Trophoblast cell (in vitro differentiated cells and primary cell): ENCODE measurements at regions not wholly inside any gene's neighbourhood (a gene's known extent, or its start where the extent isn't known, plus 50 kb on each side); places are given as distances from the start of the nearest gene placed in this dataset.
"Not testable (repeated sequence)": the region's sequence is repeated elsewhere in the genome, so short reads cannot be mapped to it uniquely, and the experiment has no call there.

Experiments used
- DNase-seq, 2 donors: peaks; one replicate each; pipeline ENCODE4 v3.0.0-alpha.2; 2016
- H2AFZ ChIP-seq: 2 replicates; pipeline ENCODE4 v1.6.1; 2013; ENCODE audit warnings: low read length, moderate library complexity, mild to moderate bottlenecking; ENCODE audit not compliant: insufficient read depth, poor library complexity
- H2AK5ac ChIP-seq: 2 replicates; pipeline ENCODE4 v1.6.1; 2013; ENCODE audit warnings: mild to moderate bottlenecking, low read length
- H2BK120ac ChIP-seq: 2 replicates; pipeline ENCODE4 v1.6.1; 2013; ENCODE audit warnings: low read length, mild to moderate bottlenecking, moderate library complexity; ENCODE audit not compliant: insufficient read depth, poor library complexity
- H2BK12ac ChIP-seq: 2 replicates; pipeline ENCODE4 v1.6.1; 2013; ENCODE audit warnings: mild to moderate bottlenecking, low read length, moderate library complexity
- H2BK5ac ChIP-seq: 2 replicates; pipeline ENCODE4 v1.6.1; 2013; ENCODE audit warnings: low read length, low read depth, moderate library complexity, mild to moderate bottlenecking; ENCODE audit not compliant: poor library complexity
- H3K14ac ChIP-seq: 2 replicates; pipeline ENCODE4 v1.6.1; 2013; ENCODE audit warnings: mild to moderate bottlenecking, low read length
- H3K18ac ChIP-seq: 2 replicates; pipeline ENCODE4 v1.6.1; 2013; ENCODE audit warnings: mild to moderate bottlenecking, low read length
- H3K23ac ChIP-seq: 2 replicates; pipeline ENCODE4 v1.6.1; 2013; ENCODE audit warnings: low read length
- H3K27ac ChIP-seq: 2 replicates; pipeline ENCODE4 v1.5.1; 2013; ENCODE audit warnings: low read depth, mild to moderate bottlenecking, inconsistent platforms, low read length, moderate library complexity
- H3K27me3 ChIP-seq: 2 replicates; pipeline ENCODE4 v1.6.1; 2013; ENCODE audit warnings: inconsistent platforms, mild to moderate bottlenecking, low read length, moderate library complexity; ENCODE audit not compliant: insufficient read depth
- H3K36me3 ChIP-seq, 2 experiments: 1 replicate in 1 of 2; 2 replicates in 1 of 2; pipeline ENCODE4 v1.6.1; 2013; ENCODE audit warnings: low read length in 2 of 2, mild to moderate bottlenecking in 2 of 2, moderate library complexity in 1 of 2; ENCODE audit not compliant: insufficient read depth in 2 of 2, control insufficient read depth in 1 of 2
- H3K4ac ChIP-seq: 2 replicates; pipeline ENCODE4 v1.6.1; 2013; ENCODE audit warnings: low read depth, mild to moderate bottlenecking, low read length, moderate library complexity
- H3K4me1 ChIP-seq, 2 experiments: 1 replicate in 1 of 2; 2 replicates in 1 of 2; pipeline ENCODE4 v1.6.1; 2013; ENCODE audit warnings: low read length in 2 of 2, mild to moderate bottlenecking in 2 of 2, moderate library complexity in 1 of 2; ENCODE audit not compliant: insufficient read depth in 2 of 2, control insufficient read depth in 1 of 2
- H3K4me2 ChIP-seq: 2 replicates; pipeline ENCODE4 v1.6.1; 2013; ENCODE audit warnings: inconsistent platforms, mild to moderate bottlenecking, low read length, moderate library complexity
- H3K4me3 ChIP-seq: 2 replicates; pipeline ENCODE4 v1.5.1; 2013; ENCODE audit warnings: mild to moderate bottlenecking, low read depth, low read length, inconsistent platforms
- H3K79me1 ChIP-seq: one replicate; pipeline ENCODE4 v1.6.1; 2013; ENCODE audit warnings: low read length
- H3K79me2 ChIP-seq: 2 replicates; pipeline ENCODE4 v1.6.1; 2013; ENCODE audit warnings: low read length, mild to moderate bottlenecking; ENCODE audit not compliant: control insufficient read depth, insufficient read depth, poor library complexity
- H3K9ac ChIP-seq: 2 replicates; pipeline ENCODE4 v1.6.1; 2013; ENCODE audit warnings: mild to moderate bottlenecking, low read length
- H3K9me3 ChIP-seq: 2 replicates; pipeline ENCODE4 v1.6.1; 2013; ENCODE audit warnings: low read depth, mild to moderate bottlenecking, control low read depth, inconsistent platforms, low read length; ENCODE audit not compliant: insufficient read depth
- H4K12ac ChIP-seq: 2 replicates; pipeline ENCODE4 v1.6.1; 2013; ENCODE audit warnings: low read depth, mild to moderate bottlenecking, low read length, moderate library complexity
- H4K8ac ChIP-seq: 2 replicates; pipeline ENCODE4 v1.6.1; 2013; ENCODE audit warnings: low read depth, mild to moderate bottlenecking, low read length, moderate library complexity
- H4K91ac ChIP-seq: one replicate; pipeline ENCODE4 v1.6.1; 2013; ENCODE audit warnings: low read depth, mild to moderate bottlenecking, low read length, moderate library complexity
- WGBS: extraction: QIAGEN DNeasy Blood & Tissue Kit; methylation state at CpG from one replicate; pipeline ENCODE4 v1.1.7; 2013; ENCODE audit warnings: missing lambda C conversion rate; ENCODE audit not compliant: insufficient read length, insufficient coverage; ENCODE audit errors: extremely low coverage; 5-methylcytosine and 5-hydroxymethylcytosine counted together

DNA sequence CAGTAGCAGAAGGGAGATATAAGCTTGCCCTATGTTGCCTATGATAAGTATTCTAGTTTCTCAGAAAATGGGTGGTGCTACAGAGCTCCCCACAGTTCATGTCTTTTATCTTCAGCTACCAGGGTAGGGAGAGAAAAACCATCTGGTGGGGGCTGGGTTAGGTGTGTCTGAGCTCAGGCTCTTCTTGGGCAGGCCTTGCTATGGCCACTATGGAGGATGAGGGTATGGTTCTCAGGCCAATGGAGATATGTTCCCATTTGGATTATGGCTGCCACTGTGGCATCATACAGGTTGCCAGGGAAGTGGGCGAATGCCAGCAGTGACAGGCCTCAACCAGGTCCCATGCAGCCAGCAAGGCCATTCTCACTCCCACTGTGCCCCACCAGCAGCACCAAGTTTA lies 120.3 kb downstream of the ZFY start:
- not testable (repeated sequence) for H3K27ac ChIP-seq

GRCh38 chrY:3058342-3058741 lies 123.2 kb downstream of the ZFY start:
- not testable (repeated sequence) for H2BK5ac ChIP-seq, H3K18ac ChIP-seq, H2BK12ac ChIP-seq, H3K4me3 ChIP-seq, H3K27ac ChIP-seq, H2BK120ac ChIP-seq, H3K4me1 ChIP-seq, H3K23ac ChIP-seq, H3K79me2 ChIP-seq, H3K14ac ChIP-seq, H3K4ac ChIP-seq, H4K8ac ChIP-seq, DNase-seq, H2AFZ ChIP-seq, H3K27me3 ChIP-seq, H3K9me3 ChIP-seq, H2AK5ac ChIP-seq, H3K9ac ChIP-seq, H3K4me2 ChIP-seq, H4K91ac ChIP-seq, H4K12ac ChIP-seq, H3K79me1 ChIP-seq, H3K36me3 ChIP-seq

More for the DNA sequence above, 120.3 kb downstream of the ZFY start:
- H2BK120ac ChIP-seq, H2AK5ac ChIP-seq, H3K27me3 ChIP-seq, H2BK5ac ChIP-seq, H2BK12ac ChIP-seq, H3K23ac ChIP-seq, H3K4me1 ChIP-seq, H2AFZ ChIP-seq, H4K91ac ChIP-seq, H3K9me3 ChIP-seq, H3K18ac ChIP-seq, H3K36me3 ChIP-seq, H3K4ac ChIP-seq, H3K9ac ChIP-seq, H3K79me1 ChIP-seq, H3K14ac ChIP-seq, H3K79me2 ChIP-seq, DNase-seq, H4K12ac ChIP-seq, H3K4me2 ChIP-seq, H4K8ac ChIP-seq, H3K4me3 ChIP-seq: not testable (repeated sequence)
- WGBS, result no CpG with 5 or more reads among the region's 1 CpG

DNA sequence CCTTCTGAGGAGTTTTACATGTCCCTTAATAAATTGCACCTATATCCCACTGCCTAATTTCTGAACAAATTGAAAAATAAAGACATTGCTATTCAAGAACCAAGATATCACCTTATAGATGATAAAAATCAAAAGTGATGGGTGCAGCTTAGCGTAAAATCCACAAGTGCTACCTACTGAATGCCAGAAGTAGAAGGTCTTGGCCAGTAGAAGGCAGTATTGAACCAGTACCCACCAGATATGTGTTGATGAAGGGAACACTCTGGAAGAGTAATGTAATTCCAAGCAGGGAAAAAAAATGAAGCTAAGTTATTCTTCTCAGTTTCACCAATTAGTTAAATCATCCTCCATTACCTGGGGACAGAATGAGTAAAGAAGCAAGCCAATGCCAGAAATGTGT lies 125.5 kb downstream of the ZFY start:
- H3K36me3 ChIP-seq, H2BK5ac ChIP-seq, H3K4me1 ChIP-seq, H3K9ac ChIP-seq, H3K18ac ChIP-seq, H2AFZ ChIP-seq, H3K79me2 ChIP-seq, H4K12ac ChIP-seq, H3K14ac ChIP-seq, H3K9me3 ChIP-seq, DNase-seq, H3K79me1 ChIP-seq, H2BK120ac ChIP-seq, H2BK12ac ChIP-seq, H3K27me3 ChIP-seq, H3K4ac ChIP-seq, H4K8ac ChIP-seq, H3K23ac ChIP-seq, H3K27ac ChIP-seq, H3K4me3 ChIP-seq, H3K4me2 ChIP-seq, H2AK5ac ChIP-seq, H4K91ac ChIP-seq: not testable (repeated sequence)
- WGBS, result no CpG with 5 or more reads among the region's 1 CpG

GRCh38 chrY:3088149-3088548 lies 153.0 kb downstream of the ZFY start:
- DNase-seq, H4K8ac ChIP-seq, H3K23ac ChIP-seq, H3K4me3 ChIP-seq, H3K4ac ChIP-seq, H2BK12ac ChIP-seq, H3K9me3 ChIP-seq, H3K27ac ChIP-seq, H2AK5ac ChIP-seq, H3K18ac ChIP-seq, H3K4me1 ChIP-seq, H3K79me2 ChIP-seq, H4K12ac ChIP-seq, H2AFZ ChIP-seq, H2BK120ac ChIP-seq, H3K36me3 ChIP-seq, H3K79me1 ChIP-seq, H4K91ac ChIP-seq, H2BK5ac ChIP-seq, H3K14ac ChIP-seq, H3K27me3 ChIP-seq, H3K9ac ChIP-seq, H3K4me2 ChIP-seq: not testable (repeated sequence)
- no CpG with 5 or more reads among the region's 2 CpGs for WGBS

DNA sequence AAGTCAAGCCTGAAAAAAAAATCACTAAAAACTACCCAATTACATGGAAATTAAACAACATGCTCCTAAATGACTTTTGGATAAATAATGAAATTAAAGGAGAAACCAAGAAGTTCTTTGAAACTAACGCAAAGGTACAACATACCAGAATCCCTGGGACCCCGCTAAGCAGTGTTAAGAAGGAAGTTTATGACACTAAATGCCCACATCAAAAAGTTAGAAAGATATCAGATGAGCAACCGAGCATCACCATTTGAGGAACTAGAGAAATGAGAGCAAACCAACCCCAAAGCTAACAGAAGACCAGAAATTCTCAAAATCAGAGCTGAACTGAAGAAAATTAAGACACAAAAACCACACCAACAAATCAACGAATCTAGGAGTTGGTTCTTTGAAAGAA lies 173.5 kb downstream of the ZFY start:
- not testable (repeated sequence) for H2AFZ ChIP-seq, H3K4ac ChIP-seq, H3K79me2 ChIP-seq, H3K4me3 ChIP-seq, H3K27ac ChIP-seq, H2AK5ac ChIP-seq, H2BK12ac ChIP-seq, DNase-seq, H2BK5ac ChIP-seq, H3K9ac ChIP-seq, H3K79me1 ChIP-seq, H3K36me3 ChIP-seq, H3K23ac ChIP-seq, H2BK120ac ChIP-seq, H3K4me1 ChIP-seq, H4K91ac ChIP-seq, H3K18ac ChIP-seq, H3K9me3 ChIP-seq, H3K27me3 ChIP-seq, H4K8ac ChIP-seq, H3K4me2 ChIP-seq, H4K12ac ChIP-seq, H3K14ac ChIP-seq
- no CpG with 5 or more reads among the region's 4 CpGs for WGBS
